Retinal pigment epithelial cell (primary cell): ENCODE measurements at regions not wholly inside any gene's neighbourhood (a gene's known extent, or its start where the extent isn't known, plus 50 kb on each side); places are given as distances from the start of the nearest gene placed in this dataset.

Experiments used
- DNase-seq: peaks from one replicate; pipeline ENCODE4 v3.0.0-alpha.2; 2010; ENCODE audit warnings: low read depth
- H3K4me3 ChIP-seq: 2 replicates; pipeline ENCODE4 v1.5.1; 2011; ENCODE audit warnings: mild to moderate bottlenecking, low read length, control low read depth, moderate library complexity
- CTCF ChIP-seq: conservative IDR thresholded peaks from 2 replicates; pipeline ENCODE4 v1.5.1; 2011; ENCODE audit warnings: low read depth, low read length, control low read depth, inconsistent platforms

DNA sequence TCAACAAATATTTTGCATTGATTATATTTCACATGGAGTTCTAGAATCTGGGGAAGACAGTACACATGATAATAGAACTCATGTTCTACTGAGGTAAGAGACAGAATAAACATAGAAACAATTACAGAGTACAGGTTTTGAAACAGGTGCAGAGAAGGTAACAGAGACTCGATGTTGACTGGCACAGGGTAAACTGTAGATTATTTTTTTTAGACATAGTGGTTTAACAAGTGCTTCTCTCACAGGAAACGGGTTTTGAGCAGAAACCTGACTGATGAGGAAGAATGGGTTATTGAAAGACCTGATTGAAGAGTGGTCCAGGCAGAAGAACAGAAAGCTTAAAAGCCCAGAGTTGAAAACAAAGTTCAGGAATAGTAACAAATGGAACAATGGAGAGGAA lies 1002.5 kb upstream of the FAM98A start:
- DNase-seq, result no peak
- TF ChIP-seq CTCF, result no peak
- H3K4me3 ChIP-seq, result no peak overlapping the region

DNA sequence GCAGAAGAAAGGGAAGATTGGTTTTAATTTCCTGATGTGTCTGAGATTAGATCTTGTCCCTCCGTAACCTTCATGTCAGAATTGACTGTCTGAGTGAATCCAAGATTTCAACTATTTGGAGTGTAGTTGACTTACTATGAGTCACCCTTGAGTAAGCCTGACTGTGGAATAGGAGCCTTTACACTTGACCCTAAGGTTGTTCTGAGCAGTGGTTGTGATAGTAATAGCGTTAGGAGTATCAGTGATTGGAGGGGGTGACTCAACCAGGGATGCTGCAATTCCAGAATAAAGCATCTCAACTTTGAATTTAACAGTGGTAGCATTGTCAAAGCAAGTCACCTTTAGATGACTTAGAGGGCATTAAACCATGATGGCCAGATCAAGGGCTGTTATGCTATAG lies 979.5 kb upstream of the FAM98A start:
- no peak for TF ChIP-seq CTCF
- no peak overlapping the region for H3K4me3 ChIP-seq
- no peak for DNase-seq

DNA sequence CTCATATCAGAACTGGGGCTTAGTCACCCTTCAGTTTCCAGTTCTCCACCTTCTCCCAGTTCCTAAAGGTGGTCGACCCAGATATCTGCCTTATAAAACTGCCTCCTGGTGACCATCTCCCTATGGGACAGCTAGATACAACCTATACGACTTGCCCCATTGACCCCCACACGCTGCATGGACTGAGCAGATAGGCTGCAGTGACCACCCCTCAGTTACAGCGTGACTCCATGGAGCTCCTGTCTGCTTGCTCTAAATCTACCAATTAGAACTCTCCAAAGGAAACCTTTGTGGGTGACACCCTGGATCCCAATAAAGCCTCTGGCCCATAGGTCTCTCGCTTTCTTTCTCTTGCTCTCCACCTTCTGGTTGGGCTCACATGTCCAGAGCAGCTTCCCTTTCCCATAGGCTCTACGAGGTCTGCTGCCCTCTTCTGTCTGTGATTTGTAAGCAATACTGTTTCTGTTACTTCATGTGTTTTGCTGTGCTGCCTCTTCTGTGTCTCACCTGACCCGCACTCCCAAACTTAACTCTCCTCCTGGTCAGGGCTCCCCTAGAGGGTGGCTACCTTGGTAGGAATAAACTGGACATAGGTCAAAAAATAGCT lies 971.3 kb upstream of the FAM98A start:
- TF ChIP-seq CTCF, result peak; percentile 18
- no peak overlapping the region for H3K4me3 ChIP-seq
- no peak for DNase-seq

GRCh38 chr2:34567128-34567527 lies 968.0 kb upstream of the FAM98A start:
- no peak for TF ChIP-seq CTCF
- no peak for DNase-seq
- H3K4me3 ChIP-seq, result no peak overlapping the region

DNA sequence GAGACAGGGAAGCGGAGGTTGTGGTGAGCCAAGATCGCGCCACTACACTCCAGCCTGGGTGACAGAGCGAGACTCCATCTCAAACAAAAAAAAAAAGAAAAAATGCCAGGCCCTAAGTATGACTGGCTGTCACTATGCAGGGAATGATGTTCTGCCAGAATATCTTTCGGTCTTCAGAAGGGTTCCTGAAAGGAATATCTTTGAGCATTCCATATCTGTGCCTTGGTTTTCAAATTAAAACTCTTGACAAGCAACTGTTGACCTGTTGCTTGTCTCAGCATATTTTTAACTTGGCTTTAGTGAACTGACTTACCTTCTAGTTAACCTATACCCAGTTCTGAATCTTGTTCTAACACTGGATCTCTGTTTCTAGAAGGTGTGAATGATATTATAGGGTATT lies 953.2 kb upstream of the FAM98A start:
- DNase-seq, result no peak
- no peak for TF ChIP-seq CTCF

DNA sequence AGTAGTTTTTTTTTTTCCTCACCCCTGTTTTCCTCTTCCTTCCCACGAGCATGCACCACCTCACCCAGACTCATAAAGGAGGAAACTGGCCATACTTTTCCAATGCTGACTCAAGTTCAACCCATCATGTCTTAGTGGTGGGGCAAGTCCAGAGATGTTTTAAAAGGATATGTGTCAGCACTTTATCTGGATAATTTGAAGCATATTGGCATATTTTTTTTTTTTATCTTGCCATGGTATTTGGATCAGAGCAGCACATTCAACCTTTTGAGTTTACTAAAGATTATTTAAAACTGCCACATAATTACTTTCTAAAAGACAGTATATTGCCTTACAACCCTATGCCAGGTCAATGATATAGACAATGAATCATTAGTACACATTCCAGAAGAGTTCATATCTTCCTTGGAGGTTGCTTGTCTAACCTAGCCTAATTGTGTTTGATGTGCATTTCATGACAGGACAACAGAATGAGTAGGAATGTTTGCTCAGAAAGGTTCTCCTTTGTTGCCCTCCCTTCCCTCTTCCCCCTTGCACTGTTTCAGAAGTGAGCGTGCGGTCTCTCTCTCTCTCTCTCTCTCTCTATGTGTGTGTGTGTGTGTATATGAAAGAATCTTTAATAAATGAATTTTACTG lies 950.7 kb upstream of the FAM98A start:
- DNase-seq, result no peak
- TF ChIP-seq CTCF, result no peak
- H3K4me3 ChIP-seq, result no peak overlapping the region

More for the DNA sequence above, 953.2 kb upstream of the FAM98A start:
- no peak overlapping the region for H3K4me3 ChIP-seq

DNA sequence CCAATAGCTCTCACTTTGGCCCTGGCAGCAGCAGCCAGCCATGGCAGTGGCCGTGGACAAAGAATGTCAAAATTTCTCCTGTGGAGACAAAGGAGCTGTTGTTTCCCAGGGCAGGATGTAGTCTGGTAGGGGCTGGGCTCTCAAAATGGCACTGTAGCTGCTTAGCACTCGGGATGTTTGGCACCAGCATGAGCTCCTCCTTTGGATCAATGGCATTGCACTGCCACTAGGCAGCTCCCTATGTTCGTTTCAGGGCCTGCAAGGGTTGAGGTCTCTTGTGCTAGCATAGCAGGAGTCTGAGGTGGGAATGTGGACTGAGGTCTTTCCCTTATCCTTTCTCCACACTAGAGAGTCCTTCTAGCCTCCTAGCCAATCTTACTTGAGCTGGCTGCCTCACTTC lies 948.8 kb upstream of the FAM98A start:
- no peak overlapping the region for H3K4me3 ChIP-seq
- TF ChIP-seq CTCF, result no peak
- no peak for DNase-seq
